GM23248 (cell line): ENCODE measurements at regions not wholly inside any gene's neighbourhood (a gene's known extent, or its start where the extent isn't known, plus 50 kb on each side); places are given as distances from the start of the nearest gene placed in this dataset.

Source experiments
- DNase-seq: peaks from one replicate; pipeline ENCODE4 v3.0.0-alpha.2; 2015
- H2AFZ ChIP-seq: fragments of 200-600 bp; sonication (generic); 2 replicates; pipeline ENCODE4 v1.6.1; 2016; ENCODE audit warnings: antibody characterized with exemption
- H3F3A ChIP-seq: fragments of 200-600 bp; sonication (generic); 2 replicates; pipeline ENCODE4 v1.6.1; 2016; ENCODE audit warnings: mild to moderate bottlenecking, antibody characterized with exemption, mixed run types; ENCODE audit not compliant: insufficient read depth
- H3K27ac ChIP-seq: fragments of 200-600 bp; sonication (generic); 2 replicates; pipeline ENCODE4 v1.5.1; 2016; ENCODE audit warnings: mild to moderate bottlenecking
- H3K27me3 ChIP-seq: fragments of 200-600 bp; sonication (generic); replicated peaks from 2 replicates; pipeline ENCODE4 v1.6.1; 2016; ENCODE audit warnings: mild to moderate bottlenecking; ENCODE audit not compliant: insufficient read depth
- H3K36me3 ChIP-seq: fragments of 200-600 bp; sonication (generic); 2 replicates; pipeline ENCODE4 v1.6.1; 2016; ENCODE audit warnings: low read depth, mild to moderate bottlenecking
- H3K4me1 ChIP-seq: fragments of 200-600 bp; sonication (generic); 2 replicates; pipeline ENCODE4 v1.6.1; 2016; ENCODE audit warnings: mild to moderate bottlenecking; ENCODE audit not compliant: insufficient read depth
- H3K4me2 ChIP-seq: fragments of 200-600 bp; sonication (generic); one replicate; pipeline ENCODE4 v1.6.1; 2016; ENCODE audit warnings: mild to moderate bottlenecking; ENCODE audit not compliant: unreplicated experiment
- H3K4me3 ChIP-seq: fragments of 200-600 bp; sonication (generic); 2 replicates; pipeline ENCODE4 v1.5.1; 2016; ENCODE audit warnings: mild to moderate bottlenecking
- H3K79me2 ChIP-seq: fragments of 200-600 bp; sonication (generic); 2 replicates; pipeline ENCODE4 v1.6.1; 2016; ENCODE audit warnings: mild to moderate bottlenecking; ENCODE audit not compliant: insufficient read depth
- H3K9ac ChIP-seq: fragments of 200-600 bp; sonication (generic); 2 replicates; pipeline ENCODE4 v1.6.1; 2016; ENCODE audit warnings: mild to moderate bottlenecking
- H3K9me2 ChIP-seq: fragments of 200-600 bp; sonication (generic); 2 replicates; pipeline ENCODE4 v1.6.1; 2016; ENCODE audit warnings: mixed run types, mild to moderate bottlenecking, moderate library complexity; ENCODE audit not compliant: insufficient read depth
- H3K9me3 ChIP-seq: fragments of 200-600 bp; sonication (generic); one replicate; pipeline ENCODE4 v1.6.1; 2017; ENCODE audit warnings: low read depth
- H4K20me1 ChIP-seq: fragments of 200-600 bp; sonication (generic); 2 replicates; pipeline ENCODE4 v1.6.0; 2016; ENCODE audit not compliant: insufficient read depth
- EZH2 ChIP-seq: fragments of 200-600 bp; sonication (generic); IDR thresholded peaks from 2 replicates; pipeline ENCODE4 v1.6.1; 2018; ENCODE audit warnings: antibody characterized with exemption, mild to moderate bottlenecking; ENCODE audit not compliant: insufficient read depth, poor library complexity, severe bottlenecking
- EZH2phosphoT487 ChIP-seq: fragments of 200-600 bp; sonication (generic); IDR thresholded peaks from 2 replicates; pipeline ENCODE4 v1.6.1; 2018; ENCODE audit warnings: antibody characterized with exemption, moderate library complexity, mild to moderate bottlenecking, low read depth; ENCODE audit not compliant: insufficient read depth
- WGBS, 2 experiments: methylation state at CpG; one replicate each; pipeline ENCODE4 v1.1.6; 2015 to 2017; ENCODE audit warnings: low lambda C conversion rate in 2 of 2, low coverage in 1 of 2; ENCODE audit errors: missing lambda C conversion rate in 2 of 2; 5-methylcytosine and 5-hydroxymethylcytosine counted together
- in situ Hi-C: fragments of 300-500 bp; cut with MboI; formaldehyde crosslinking; loops from 2 replicates; pipeline ENCODE4 v1.15.0; 2020

DNA sequence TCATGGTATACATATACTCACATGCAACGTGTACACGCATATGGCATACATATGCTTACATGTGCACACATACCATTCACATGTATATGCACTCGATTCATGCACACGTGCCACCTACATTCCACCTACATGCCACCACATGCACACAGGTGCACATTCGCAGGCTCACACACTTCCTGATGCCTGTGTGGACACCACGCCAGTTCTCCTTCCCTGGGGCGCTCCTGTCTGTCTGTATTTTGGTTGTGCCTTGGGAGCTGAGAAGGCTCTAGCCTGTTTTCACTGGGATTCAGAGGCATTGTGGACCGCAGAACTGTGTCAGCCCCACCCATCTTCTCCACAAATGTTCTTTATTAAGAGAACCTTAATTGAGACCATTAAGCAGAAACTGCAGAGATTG is 96.6 kb upstream of the CTDP1 start:
- in situ Hi-C loops, result no loop called here
- DNase-seq, result no peak
- H3K4me3 ChIP-seq, result no peak overlapping the region
- H3K27ac ChIP-seq, result no peak overlapping the region
- H3K27me3 ChIP-seq, result 0 out of 2 replicates have a peak, but pooled peaks cover 3% of the 10 kb centered on the region
- no peaks in the 10 kb centered on the region; the same call in 1 of the 2 replicates for H3F3A ChIP-seq
- no peaks in the 10 kb centered on the region for H3K36me3 ChIP-seq
- WGBS, 2 experiments, result 21 to 26% methylated on average over 8 of the region's 8 CpGs
- no peaks in the 10 kb centered on the region for H3K4me1 ChIP-seq
- H3K9me2 ChIP-seq, result no peaks in the 10 kb centered on the region
- H2AFZ ChIP-seq, result no peak overlapping the region
- no peaks in the 10 kb centered on the region for H3K79me2 ChIP-seq
- no peak overlapping the region for H3K4me2 ChIP-seq
- no peak overlapping the region for H3K9ac ChIP-seq
- H4K20me1 ChIP-seq, result no peaks in the 10 kb centered on the region
- TF ChIP-seq EZH2, result no peak
- no peak for TF ChIP-seq EZH2phosphoT487
- H3K9me3 ChIP-seq, result no peaks in the 10 kb centered on the region

DNA sequence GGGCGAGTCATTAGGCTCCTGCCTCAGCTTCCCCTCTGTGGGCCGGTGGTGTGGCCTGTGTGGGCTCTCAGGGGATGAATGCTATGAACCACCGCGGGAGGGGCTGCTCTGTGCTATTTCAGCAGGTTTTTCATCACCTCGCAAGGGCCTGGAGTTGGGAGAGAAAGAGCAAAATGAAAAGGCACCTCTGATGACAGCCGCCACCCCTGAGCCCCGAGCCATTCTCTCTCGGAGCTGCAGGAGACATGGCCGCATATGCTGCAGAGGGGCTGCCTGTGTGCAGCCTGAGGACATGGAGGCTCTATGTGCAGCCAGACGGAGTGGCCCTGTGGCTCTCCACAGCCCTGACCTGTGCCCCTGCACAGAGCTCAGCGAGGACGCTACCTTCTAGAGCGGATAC is 96.2 kb upstream of the CTDP1 start:
- Histone ChIP-seq H2AFZ (no peak overlapping the region), H3K9ac (no peak overlapping the region), H3K79me2 (no peaks in the 10 kb centered on the region), H3K4me1 (peaks cover 2% of the 10 kb centered on the region; the same call in 1 of the 2 replicates), H3K27me3 (0 out of 2 replicates have a peak, but pooled peaks cover 3% of the 10 kb centered on the region), H3K27ac (no peak overlapping the region), H3K9me3 (no peaks in the 10 kb centered on the region), H3K36me3 (no peaks in the 10 kb centered on the region), H4K20me1 (no peaks in the 10 kb centered on the region), H3K4me2 (no peak overlapping the region), H3F3A (peaks cover 2% of the 10 kb centered on the region; the same call in 1 of the 2 replicates), H3K4me3 (no peak overlapping the region), H3K9me2 (no peaks in the 10 kb centered on the region)
- in situ Hi-C loops, result no loop called here
- 29 to 34% methylated on average over 13 of the region's 13 CpGs for WGBS, 2 experiments
- DNase-seq, result no peak
- no peak for TF ChIP-seq EZH2
- TF ChIP-seq EZH2phosphoT487, result no peak

DNA sequence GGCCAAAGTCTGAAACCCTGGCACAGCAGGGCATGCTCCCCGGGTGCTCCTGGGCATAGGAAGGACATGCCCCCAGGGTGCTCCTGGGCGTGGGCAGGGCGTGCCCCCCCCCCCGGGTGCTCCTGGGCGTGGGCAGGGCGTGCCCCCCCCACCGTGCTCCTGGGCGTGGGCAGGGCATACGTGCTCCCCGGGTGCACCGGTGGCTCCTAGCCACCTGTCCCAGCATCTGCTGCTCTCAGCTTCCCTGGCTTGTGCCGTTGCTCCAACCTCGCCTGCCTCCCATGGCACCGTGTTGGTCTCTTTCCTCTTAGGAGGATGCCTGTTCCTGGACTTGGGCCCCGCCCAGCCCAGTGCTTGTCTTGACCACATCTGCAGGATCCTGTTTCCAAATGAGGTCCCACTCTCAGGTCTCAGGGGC is 95.6 kb upstream of the CTDP1 start:
- Histone ChIP-seq H3K4me2 (no peak overlapping the region), H3K79me2 (no peaks in the 10 kb centered on the region), H4K20me1 (no peaks in the 10 kb centered on the region), H3K9ac (no peak overlapping the region), H3K27me3 (0 out of 2 replicates have a peak, but pooled peaks cover 3% of the 10 kb centered on the region), H3K9me2 (no peaks in the 10 kb centered on the region), H3K4me3 (no peak overlapping the region), H3K4me1 (peaks cover 6% of the 10 kb centered on the region; the same call in 1 of the 2 replicates), H3F3A (peaks cover 5% of the 10 kb centered on the region; the same call in 1 of the 2 replicates), H3K9me3 (no peaks in the 10 kb centered on the region), H3K27ac (no peak overlapping the region), H2AFZ (no peak overlapping the region), H3K36me3 (no peaks in the 10 kb centered on the region)
- WGBS, 2 experiments, result 24 to 48% methylated on average over 6 to 15 of the region's 15 CpGs
- no peak for TF ChIP-seq EZH2phosphoT487
- no peak for TF ChIP-seq EZH2
- no peak for DNase-seq
- in situ Hi-C loops, result no loop called here

DNA sequence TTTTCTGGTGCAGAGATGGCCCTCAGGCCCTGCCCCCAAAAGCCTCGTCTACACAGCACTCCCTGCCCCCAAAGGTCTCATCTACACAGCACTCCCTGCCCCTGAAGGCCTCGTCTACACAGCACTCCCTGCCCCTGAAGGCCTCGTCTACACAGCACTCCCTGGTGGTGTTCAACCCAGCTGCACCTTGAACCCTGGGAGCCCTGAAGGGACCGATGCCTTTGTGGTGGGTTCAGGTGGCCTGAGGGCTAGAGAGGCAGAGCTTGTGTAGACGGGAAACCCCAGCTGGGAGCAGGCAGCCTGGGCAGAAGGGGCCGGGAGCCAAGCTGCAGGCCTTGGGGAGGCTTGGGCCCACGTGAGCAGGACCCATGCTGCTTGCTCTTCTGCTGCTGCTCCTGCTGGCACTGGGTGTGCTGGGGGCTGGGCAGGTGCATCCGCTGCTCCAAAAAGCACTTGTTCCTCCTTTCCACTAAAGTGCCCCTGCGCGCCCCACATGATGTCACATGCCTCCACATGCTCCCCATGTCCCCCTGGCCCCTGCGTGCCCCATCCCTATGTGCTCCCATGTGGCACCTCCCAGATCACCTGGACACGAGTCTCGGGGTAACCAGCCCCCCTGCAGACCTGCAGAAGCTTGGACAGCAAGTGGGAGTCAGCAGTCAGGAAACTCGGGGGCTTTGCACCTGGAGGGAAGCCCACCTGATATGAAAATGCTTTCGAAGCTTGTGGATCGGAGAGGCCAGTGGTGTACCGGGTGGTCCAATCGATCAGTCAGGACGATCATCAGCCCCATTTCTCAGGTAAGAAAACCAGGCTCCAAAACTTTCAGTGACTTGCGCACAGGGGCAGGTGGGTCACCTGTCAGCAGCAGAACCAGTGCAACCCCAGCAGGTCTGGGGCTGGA is 94.9 kb upstream of the CTDP1 start:
- in situ Hi-C loops, result no loop called here
- Histone ChIP-seq H3K27ac (no peak overlapping the region), H3K9me3 (no peaks in the 10 kb centered on the region), H3K27me3 (0 out of 2 replicates have a peak, but pooled peaks cover 3% of the 10 kb centered on the region), H3K4me2 (no peak overlapping the region), H3K4me3 (no peak overlapping the region), H2AFZ (no peak overlapping the region), H3F3A (peaks cover 12% of the 10 kb centered on the region; the same call in 1 of the 2 replicates), H3K79me2 (no peaks in the 10 kb centered on the region), H4K20me1 (no peaks in the 10 kb centered on the region), H3K4me1 (peaks cover 13% of the 10 kb centered on the region), H3K36me3 (no peaks in the 10 kb centered on the region), H3K9me2 (no peaks in the 10 kb centered on the region), H3K9ac (no peak overlapping the region)
- DNase-seq, result no peak
- TF ChIP-seq EZH2phosphoT487, result no peak
- no peak for TF ChIP-seq EZH2
- WGBS, 2 experiments, result 80 to 82% methylated on average over 19 to 20 of the region's 20 CpGs
